Upper lobe of right lung (tissue), 1 donor: ENCODE measurements at regions not wholly inside any gene's neighbourhood (a gene's known extent, or its start where the extent isn't known, plus 50 kb on each side); places are given as distances from the start of the nearest gene placed in this dataset.
A peak's percentile ranks its signal among the peaks of the same experiment; 100 is the strongest.
"Not testable (repeated sequence)": the region's sequence is repeated elsewhere in the genome, so short reads cannot be mapped to it uniquely, and the experiment has no call there.

Source experiments
- ATAC-seq: fragments of 200-7000 bp; cut with Tn5 transposase; one replicate; pipeline ENCODE4 v1.9.1; 2020; ENCODE audit warnings: mild to moderate bottlenecking, moderate library complexity
- DNase-seq: peaks from one replicate; pipeline ENCODE4 v3.0.0-alpha.2; 2020
- H3K27ac ChIP-seq: fragments of 200-600 bp; one replicate; pipeline ENCODE4 v1.8.0; 2022
- H3K27me3 ChIP-seq: fragments of 200-600 bp; one replicate; pipeline ENCODE4 v1.8.0; 2022; ENCODE audit warnings: mild to moderate bottlenecking
- H3K36me3 ChIP-seq: fragments of 200-600 bp; one replicate; pipeline ENCODE4 v1.8.0; 2022
- H3K4me1 ChIP-seq: fragments of 200-600 bp; one replicate; pipeline ENCODE4 v1.8.0; 2022
- H3K4me3 ChIP-seq: fragments of 200-600 bp; one replicate; pipeline ENCODE4 v1.8.0; 2022; ENCODE audit warnings: mild to moderate bottlenecking
- H3K9me3 ChIP-seq: fragments of 200-600 bp; one replicate; pipeline ENCODE4 v1.8.0; 2022
- intact Hi-C: fragments of 100-400 bp; cut with DNase I; formaldehyde crosslinking; loops from one replicate; pipeline ENCODE4 v1.11.0; 2022
- TF ChIP-seq, protein P1 (sequence below): fragments of 200-600 bp; IDR thresholded peaks from one replicate; pipeline ENCODE4 v1.8.0; 2022; ENCODE audit warnings: antibody characterized with exemption
- donor health status: DM: no; HTN: yes; CAD: no; lungs with severe emphysema.

DNA sequence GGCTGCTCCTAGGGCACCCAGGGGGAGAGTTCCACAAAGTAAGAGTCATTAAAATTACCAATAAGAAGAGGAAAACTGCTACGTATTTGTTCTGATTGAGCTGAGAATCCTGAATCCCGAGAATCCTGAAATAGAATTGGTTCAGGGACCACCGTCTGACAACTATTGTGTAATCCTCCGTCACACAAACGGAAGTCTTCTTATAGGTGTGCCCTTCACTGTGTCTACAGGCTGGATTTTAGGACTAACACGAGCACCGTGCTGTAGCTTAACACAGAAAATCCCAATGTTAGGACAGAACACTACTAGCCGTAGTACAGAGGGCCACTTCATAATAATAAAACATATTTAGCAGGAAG, 50.6 kb upstream of the RNF182 start:
- no peaks in the 10 kb centered on the region for H3K9me3 ChIP-seq
- peak; percentile 2 for ATAC-seq
- H3K4me3 ChIP-seq, result peak overlapping the region; percentile 54
- H3K27ac ChIP-seq, result peak overlapping the region; percentile 43
- intact Hi-C loops, result no loop called here
- no peak for DNase-seq
- TF ChIP-seq, protein P1, sequence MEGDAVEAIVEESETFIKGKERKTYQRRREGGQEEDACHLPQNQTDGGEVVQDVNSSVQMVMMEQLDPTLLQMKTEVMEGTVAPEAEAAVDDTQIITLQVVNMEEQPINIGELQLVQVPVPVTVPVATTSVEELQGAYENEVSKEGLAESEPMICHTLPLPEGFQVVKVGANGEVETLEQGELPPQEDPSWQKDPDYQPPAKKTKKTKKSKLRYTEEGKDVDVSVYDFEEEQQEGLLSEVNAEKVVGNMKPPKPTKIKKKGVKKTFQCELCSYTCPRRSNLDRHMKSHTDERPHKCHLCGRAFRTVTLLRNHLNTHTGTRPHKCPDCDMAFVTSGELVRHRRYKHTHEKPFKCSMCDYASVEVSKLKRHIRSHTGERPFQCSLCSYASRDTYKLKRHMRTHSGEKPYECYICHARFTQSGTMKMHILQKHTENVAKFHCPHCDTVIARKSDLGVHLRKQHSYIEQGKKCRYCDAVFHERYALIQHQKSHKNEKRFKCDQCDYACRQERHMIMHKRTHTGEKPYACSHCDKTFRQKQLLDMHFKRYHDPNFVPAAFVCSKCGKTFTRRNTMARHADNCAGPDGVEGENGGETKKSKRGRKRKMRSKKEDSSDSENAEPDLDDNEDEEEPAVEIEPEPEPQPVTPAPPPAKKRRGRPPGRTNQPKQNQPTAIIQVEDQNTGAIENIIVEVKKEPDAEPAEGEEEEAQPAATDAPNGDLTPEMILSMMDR, result no peak
- H3K4me1 ChIP-seq, result peaks cover 5% of the 10 kb centered on the region
- no peaks in the 10 kb centered on the region for H3K36me3 ChIP-seq
- no peaks in the 10 kb centered on the region for H3K27me3 ChIP-seq

DNA sequence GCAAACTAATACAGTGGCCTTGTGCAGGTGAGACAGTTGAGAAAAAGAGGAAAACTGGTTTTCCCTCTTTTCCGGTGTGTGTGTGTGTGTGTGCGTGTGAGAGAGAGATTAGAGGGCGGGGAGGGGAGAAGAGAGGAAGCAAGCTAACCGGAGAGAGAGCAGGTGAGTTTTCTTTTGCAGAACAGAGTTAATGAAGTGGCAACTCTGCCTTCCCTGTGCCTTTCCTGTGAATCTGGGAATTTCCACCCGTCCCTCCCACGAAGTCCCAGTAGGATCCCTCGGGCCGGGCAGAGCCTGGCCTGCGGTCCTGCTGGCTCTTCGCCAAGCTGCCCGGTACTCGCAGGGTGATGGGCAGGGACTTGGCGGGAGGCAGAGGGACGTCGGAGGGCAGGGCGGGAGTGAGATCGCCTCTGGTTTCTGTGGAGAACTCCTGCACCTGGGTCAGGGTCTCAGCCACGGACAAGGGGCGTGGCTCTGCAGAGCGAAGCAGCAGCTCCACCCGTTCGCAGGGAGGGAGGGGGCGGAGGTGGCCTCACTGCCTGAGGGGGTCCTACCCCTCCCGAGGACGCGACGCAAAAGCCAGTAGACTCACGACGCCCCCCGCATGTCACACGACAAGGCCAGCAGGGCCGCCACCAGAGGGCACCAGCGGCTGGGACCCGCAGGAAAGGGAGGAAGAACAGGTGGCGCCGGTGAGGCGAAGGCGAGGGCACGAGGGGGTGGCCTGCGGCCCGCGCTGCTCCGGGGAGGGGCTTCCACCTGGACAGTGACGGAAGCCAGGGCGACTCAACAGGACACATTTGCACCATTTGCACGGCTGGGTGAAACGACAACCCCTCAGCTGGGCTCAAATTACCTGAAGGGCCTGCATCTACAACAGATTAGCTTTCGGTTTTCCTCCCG, 51.2 kb upstream of the RNF182 start:
- Histone ChIP-seq H3K4me3 (peak overlapping the region; percentile 54), H3K27ac (peak overlapping the region; percentile 43), H3K4me1 (peaks cover 5% of the 10 kb centered on the region), H3K27me3 (no peaks in the 10 kb centered on the region), H3K36me3 (no peaks in the 10 kb centered on the region), H3K9me3 (no peaks in the 10 kb centered on the region)
- peak; percentile 96 for ATAC-seq
- DNase-seq, result peak; percentile 93
- intact Hi-C loops, result no loop called here
- TF ChIP-seq, protein P1, result peak; percentile 66

DNA sequence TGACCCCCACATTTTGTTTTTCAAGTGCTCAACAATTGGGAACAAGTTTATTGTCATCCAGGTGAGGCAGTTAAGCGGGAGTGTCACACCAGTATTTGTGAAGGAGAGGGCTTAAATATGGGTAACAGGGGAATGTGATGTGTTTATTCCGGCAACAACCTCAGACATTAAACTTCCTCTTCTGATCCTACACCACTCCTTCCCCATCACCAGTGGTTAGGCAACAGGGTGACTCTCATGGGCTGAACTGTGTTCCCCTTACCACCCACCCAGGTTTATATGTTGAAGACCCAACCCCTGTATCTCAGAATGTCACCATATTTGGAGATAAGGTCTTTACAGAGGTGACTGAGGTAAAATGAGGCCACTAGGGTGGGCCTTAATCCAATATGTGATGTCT, 52.1 kb upstream of the RNF182 start:
- Histone ChIP-seq H3K27me3 (no peaks in the 10 kb centered on the region), H3K27ac (no peak overlapping the region), H3K36me3 (no peaks in the 10 kb centered on the region), H3K4me3 (no peak overlapping the region), H3K4me1 (peaks cover 5% of the 10 kb centered on the region), H3K9me3 (no peaks in the 10 kb centered on the region)
- ATAC-seq (peak; percentile 65), DNase-seq (no peak)
- intact Hi-C loops, result no loop called here
- TF ChIP-seq, protein P1, result no peak

DNA sequence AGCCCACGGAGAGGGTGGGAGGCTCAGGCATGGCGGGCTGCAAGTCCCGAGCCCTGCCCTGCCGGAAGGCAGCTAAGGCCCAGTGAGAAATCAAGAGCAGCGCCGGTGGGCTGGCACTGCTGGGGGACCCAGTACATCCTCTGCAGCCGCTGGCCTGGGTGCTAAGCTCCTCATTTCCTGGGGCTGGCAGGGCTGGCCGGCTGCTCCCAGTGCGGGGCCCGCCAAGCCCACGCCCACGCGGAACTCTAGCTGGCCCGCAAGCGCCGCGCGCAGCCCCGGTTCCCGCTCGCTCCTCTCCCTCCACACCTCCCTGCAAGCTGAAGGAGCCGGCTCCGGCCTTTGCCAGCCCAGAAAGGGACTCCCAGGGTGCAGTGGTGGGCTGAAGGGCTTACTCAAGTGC, 52.7 kb upstream of the RNF182 start:
- H3K9me3 ChIP-seq, H3K27ac ChIP-seq, H3K4me1 ChIP-seq, H3K36me3 ChIP-seq, H3K27me3 ChIP-seq, H3K4me3 ChIP-seq, DNase-seq, intact Hi-C loops, ATAC-seq: not testable (repeated sequence)

DNA sequence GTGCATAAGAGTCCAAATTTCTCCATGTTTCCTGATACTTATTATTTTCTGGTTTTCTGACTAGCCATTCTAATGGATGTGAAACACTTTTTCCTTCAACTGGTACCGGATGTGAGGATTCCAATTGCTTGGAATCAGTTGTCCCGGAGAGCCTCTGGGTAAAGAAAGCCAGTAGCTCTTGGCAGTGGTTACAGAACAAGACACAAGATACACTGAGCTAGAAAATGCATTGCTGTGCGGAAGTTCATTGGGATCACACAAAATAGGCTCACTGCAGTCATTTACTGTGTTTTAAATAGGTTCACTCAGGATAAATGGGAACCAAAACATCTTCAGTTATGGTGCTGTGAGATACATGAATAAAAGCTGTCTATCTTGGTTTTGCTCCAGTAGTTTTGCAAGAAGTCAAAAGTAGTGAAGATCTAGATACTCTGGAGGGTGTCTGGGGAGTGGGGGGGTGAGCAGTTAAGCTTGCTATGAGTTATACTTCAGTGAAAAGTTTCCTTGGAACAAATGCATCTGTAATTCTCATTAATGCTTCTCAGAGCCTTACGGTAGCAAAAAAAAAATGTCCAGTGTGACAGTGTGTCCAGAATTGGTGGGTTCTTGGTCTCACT, 54.4 kb upstream of the RNF182 start:
- no peaks in the 10 kb centered on the region for H3K9me3 ChIP-seq
- TF ChIP-seq, protein P1, result no peak
- H3K27me3 ChIP-seq, result no peaks in the 10 kb centered on the region
- H3K36me3 ChIP-seq, result no peaks in the 10 kb centered on the region
- H3K27ac ChIP-seq, result no peak overlapping the region
- no peak for ATAC-seq
- H3K4me3 ChIP-seq, result no peak overlapping the region
- H3K4me1 ChIP-seq, result peaks cover 5% of the 10 kb centered on the region
- intact Hi-C loops, result no loop called here
- DNase-seq, result no peak

DNA sequence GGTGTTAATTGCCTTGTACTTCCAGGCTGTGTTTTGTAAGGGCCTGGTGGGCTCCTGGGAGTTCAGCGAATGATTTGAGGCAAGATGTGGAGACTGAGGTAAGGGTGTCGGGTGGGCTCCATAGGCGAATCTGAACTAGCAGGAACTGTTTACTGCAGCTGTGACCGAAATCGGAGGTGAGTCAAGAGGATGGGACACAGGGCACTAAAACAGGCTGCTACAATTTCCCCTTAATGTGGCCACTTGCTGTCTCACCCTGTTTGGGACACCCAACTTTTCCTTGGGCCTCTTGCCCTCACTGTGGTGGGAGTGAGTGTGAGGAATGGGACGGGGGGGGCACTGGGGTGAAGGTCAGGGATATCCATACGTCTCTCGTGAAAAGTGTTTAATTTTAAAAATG, 53.9 kb upstream of the MCUR1 start:
- H3K4me3 ChIP-seq, result no peak overlapping the region
- intact Hi-C loops, result no loop called here
- H3K27ac ChIP-seq, result no peak overlapping the region
- peaks cover 1% of the 10 kb centered on the region for H3K4me1 ChIP-seq
- TF ChIP-seq, protein P1, result no peak
- ATAC-seq, result no peak
- DNase-seq, result no peak
- no peaks in the 10 kb centered on the region for H3K36me3 ChIP-seq
- H3K27me3 ChIP-seq, result no peaks in the 10 kb centered on the region
- H3K9me3 ChIP-seq, result no peaks in the 10 kb centered on the region
